Sigmoid colon (tissue), 4 donors: ENCODE measurements at regions not wholly inside any gene's neighbourhood (a gene's known extent, or its start where the extent isn't known, plus 50 kb on each side); places are given as distances from the start of the nearest gene placed in this dataset.

ENCODE experiments used
- CTCF ChIP-seq, 4 experiments: fragments of 450-650 bp in 3 of 4; fragments of 200-600 bp in 1 of 4; IDR thresholded peaks; one replicate each; pipeline ENCODE4 v1.5.1; 2016 to 2019; ENCODE audit warnings: antibody characterized with exemption in 4 of 4, mild to moderate bottlenecking in 3 of 4, moderate library complexity in 2 of 4
- EP300 ChIP-seq, 4 donors: sonication (generic); formaldehyde crosslinking; IDR thresholded peaks; one replicate each; pipeline ENCODE4 v1.6.1; 2017; ENCODE audit warnings: antibody characterized with exemption in 4 of 4
- POLR2A ChIP-seq, 2 donors: fragments of 450-650 bp; IDR thresholded peaks; one replicate each; pipeline ENCODE4 v1.6.1; 2016; ENCODE audit warnings: antibody characterized with exemption in 2 of 2, mild to moderate bottlenecking in 2 of 2, moderate library complexity in 2 of 2
- POLR2AphosphoS5 ChIP-seq, 4 donors: sonication (generic); formaldehyde crosslinking; IDR thresholded peaks; one replicate each; pipeline ENCODE4 v1.6.1; 2017; ENCODE audit warnings: antibody characterized with exemption in 4 of 4

GRCh38 chr5:82599030-82599429 lies 320.9 kb upstream of the RPS23 start:
- TF ChIP-seq CTCF (IDR thresholded peaks at IDR 0.05), result no peak
- no peak for TF ChIP-seq POLR2A (IDR thresholded peaks at IDR 0.05)
- TF ChIP-seq POLR2AphosphoS5 (IDR thresholded peaks at IDR 0.05), result no peak
- no peak for TF ChIP-seq EP300 (IDR thresholded peaks at IDR 0.05)
